A673 (cell line): ENCODE measurements at regions not wholly inside any gene's neighbourhood (a gene's known extent, or its start where the extent isn't known, plus 50 kb on each side); places are given as distances from the start of the nearest gene placed in this dataset.

ENCODE experiments used
- EZH2 ChIP-seq: fragments of 200-600 bp; sonication (generic); IDR thresholded peaks from 2 replicates; pipeline ENCODE4 v1.6.1; 2017; ENCODE audit warnings: borderline replicate concordance, low read depth, mild to moderate bottlenecking, mixed read lengths, antibody characterized with exemption, low read length; ENCODE audit not compliant: poor library complexity, severe bottlenecking
- TF ChIP-seq, protein P1 (sequence below): fragments of 300-800, 200-600 bp; sonication (generic); conservative IDR thresholded peaks from 2 replicates; pipeline ENCODE4 v1.5.1; 2017; ENCODE audit warnings: low read depth, mild to moderate bottlenecking, antibody characterized with exemption, low read length, moderate library complexity, mixed read lengths

DNA sequence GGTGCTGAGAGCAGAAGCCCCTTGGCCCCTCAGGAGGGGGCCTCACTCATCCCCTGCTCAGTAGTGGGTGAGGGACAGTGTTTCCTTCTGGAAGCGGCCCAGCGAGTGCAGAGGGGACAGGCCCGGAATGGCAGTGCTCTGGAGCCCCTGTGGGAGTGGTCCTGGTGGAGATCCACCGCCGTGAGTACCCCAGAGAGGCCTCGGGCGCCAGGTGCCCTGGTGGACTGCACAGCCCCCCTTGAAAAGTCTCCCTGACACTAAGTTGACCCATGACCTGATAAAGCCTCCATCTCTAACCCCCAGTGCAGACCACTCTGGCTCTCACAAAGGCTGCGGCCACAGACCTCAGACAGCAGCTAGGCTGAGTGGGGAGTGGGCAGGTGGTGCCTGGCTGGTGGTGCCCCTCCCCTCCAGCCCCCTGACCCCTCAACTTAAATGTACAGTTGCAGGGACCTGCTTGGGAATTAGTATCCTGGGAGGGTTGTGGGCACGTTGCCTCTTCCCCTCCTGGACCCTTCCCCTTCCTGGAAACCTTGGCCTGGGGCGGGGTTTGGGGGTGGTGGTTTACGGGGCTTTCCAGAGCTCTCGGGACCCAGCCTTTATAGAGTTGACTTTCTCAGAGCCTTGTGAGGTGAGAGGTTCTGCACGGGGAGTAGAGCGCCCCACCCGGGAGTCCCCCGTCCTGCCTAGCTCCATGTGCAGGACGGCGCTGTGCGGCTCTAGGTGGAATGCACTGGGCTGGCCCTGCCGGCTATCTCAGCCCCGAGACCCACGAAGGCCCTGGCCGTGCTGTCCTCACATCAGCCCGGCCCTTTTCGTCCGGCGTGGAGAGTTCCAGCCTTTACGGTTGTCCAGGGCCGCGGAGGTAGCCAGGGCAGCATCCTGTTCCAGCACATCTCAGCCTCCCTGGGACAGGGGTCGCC, 62.7 kb downstream of the RTP5 start:
- TF ChIP-seq EZH2 = no peak
- TF ChIP-seq, protein P1, sequence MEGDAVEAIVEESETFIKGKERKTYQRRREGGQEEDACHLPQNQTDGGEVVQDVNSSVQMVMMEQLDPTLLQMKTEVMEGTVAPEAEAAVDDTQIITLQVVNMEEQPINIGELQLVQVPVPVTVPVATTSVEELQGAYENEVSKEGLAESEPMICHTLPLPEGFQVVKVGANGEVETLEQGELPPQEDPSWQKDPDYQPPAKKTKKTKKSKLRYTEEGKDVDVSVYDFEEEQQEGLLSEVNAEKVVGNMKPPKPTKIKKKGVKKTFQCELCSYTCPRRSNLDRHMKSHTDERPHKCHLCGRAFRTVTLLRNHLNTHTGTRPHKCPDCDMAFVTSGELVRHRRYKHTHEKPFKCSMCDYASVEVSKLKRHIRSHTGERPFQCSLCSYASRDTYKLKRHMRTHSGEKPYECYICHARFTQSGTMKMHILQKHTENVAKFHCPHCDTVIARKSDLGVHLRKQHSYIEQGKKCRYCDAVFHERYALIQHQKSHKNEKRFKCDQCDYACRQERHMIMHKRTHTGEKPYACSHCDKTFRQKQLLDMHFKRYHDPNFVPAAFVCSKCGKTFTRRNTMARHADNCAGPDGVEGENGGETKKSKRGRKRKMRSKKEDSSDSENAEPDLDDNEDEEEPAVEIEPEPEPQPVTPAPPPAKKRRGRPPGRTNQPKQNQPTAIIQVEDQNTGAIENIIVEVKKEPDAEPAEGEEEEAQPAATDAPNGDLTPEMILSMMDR = no peak
